WTC11 (cell line): ENCODE measurements at regions not wholly inside any gene's neighbourhood (a gene's known extent, or its start where the extent isn't known, plus 50 kb on each side); places are given as distances from the start of the nearest gene placed in this dataset.

Source experiments
- ATAC-seq: fragments of 200-7000 bp; cut with Tn5 transposase; 2 replicates; pipeline ENCODE4 v1.10.0; 2021; ENCODE audit warnings: mild to moderate bottlenecking, moderate library complexity
- CTCF ChIA-PET: fragments of 300-600 bp; sonication (Branson Sonifier 250); formaldehyde crosslinking; loops from one replicate; lab custom pipeline; 2021; ENCODE audit warnings: antibody characterized with exemption; lab: Charles Lee
- POLR2A ChIA-PET: fragments of 350-600 bp; sonication (Branson Sonifier 250); formaldehyde crosslinking; loops from one replicate; lab custom pipeline; 2021; ENCODE audit warnings: antibody characterized with exemption; lab: Charles Lee
- DNase-seq: peaks from one replicate; pipeline ENCODE4 v3.0.0; 2021; ENCODE audit warnings: low spot score
- H3K27ac Mint-ChIP-seq: 2 replicates; pipeline ENCODE4 v1.8.0; 2021; ENCODE audit warnings: mixed read lengths
- H3K27me3 Mint-ChIP-seq: 2 replicates; pipeline ENCODE4 v1.8.0; 2021; ENCODE audit warnings: low read depth, mild to moderate bottlenecking, moderate library complexity, mixed read lengths
- H3K36me3 Mint-ChIP-seq: 2 replicates; pipeline ENCODE4 v1.8.0; 2021; ENCODE audit warnings: mixed read lengths
- H3K4me1 Mint-ChIP-seq: 2 replicates; pipeline ENCODE4 v1.8.0; 2022; ENCODE audit warnings: mixed read lengths
- H3K4me3 Mint-ChIP-seq: 2 replicates; pipeline ENCODE4 v1.8.0; 2021; ENCODE audit warnings: mild to moderate bottlenecking, moderate library complexity, mixed read lengths
- H3K9me3 Mint-ChIP-seq: 2 replicates; pipeline ENCODE4 v1.8.0; 2021; ENCODE audit warnings: mixed read lengths
- AFF4 ChIP-seq: sonication (generic); formaldehyde crosslinking; IDR thresholded peaks from 2 replicates; pipeline ENCODE4 v1.8.1; 2023; ENCODE audit warnings: mild to moderate bottlenecking, missing genetic modification reagents, borderline replicate concordance
- ATF2 ChIP-seq: sonication (generic); formaldehyde crosslinking; IDR thresholded peaks from 2 replicates; pipeline ENCODE4 v1.8.1; 2022; ENCODE audit warnings: low read depth, missing genetic modification reagents, borderline replicate concordance
- ATF6 ChIP-seq: sonication (generic); formaldehyde crosslinking; IDR thresholded peaks from 2 replicates; pipeline ENCODE4 v1.8.1; 2023; ENCODE audit warnings: mild to moderate bottlenecking, missing genetic modification reagents
- CTCF ChIP-seq: fragments of 200-600 bp; IDR thresholded peaks from 2 replicates; pipeline ENCODE4 v1.8.0; 2022; ENCODE audit warnings: antibody characterized with exemption
- ELF4 ChIP-seq: sonication (generic); formaldehyde crosslinking; IDR thresholded peaks from 2 replicates; pipeline ENCODE4 v1.8.1; 2022; ENCODE audit warnings: low read depth, mild to moderate bottlenecking, moderate library complexity, missing genetic modification reagents
- ERG ChIP-seq: fragments of 250-450 bp; sonication (Bioruptor Pico); IDR thresholded peaks from 2 replicates; pipeline ENCODE4 v1.8.0; 2021; ENCODE audit warnings: mild to moderate bottlenecking
- ESRRA ChIP-seq: sonication (generic); formaldehyde crosslinking; IDR thresholded peaks from 2 replicates; pipeline ENCODE4 v1.8.1; 2022; ENCODE audit warnings: mild to moderate bottlenecking, missing genetic modification reagents, borderline replicate concordance
- FOXJ3 ChIP-seq: sonication (generic); formaldehyde crosslinking; IDR thresholded peaks from 2 replicates; pipeline ENCODE4 v1.9.0; 2021; ENCODE audit warnings: missing genetic modification reagents, mild to moderate bottlenecking, borderline replicate concordance
- GTF2I ChIP-seq: fragments of 250-450 bp; sonication (Bioruptor Pico); conservative IDR thresholded peaks from 2 replicates; pipeline ENCODE4 v1.4.0; 2021; ENCODE audit warnings: mild to moderate bottlenecking
- NFE2L1 ChIP-seq: sonication (generic); formaldehyde crosslinking; IDR thresholded peaks from 2 replicates; pipeline ENCODE4 v1.8.1; 2023; ENCODE audit warnings: missing genetic modification reagents
- NFYB ChIP-seq: sonication (generic); formaldehyde crosslinking; conservative IDR thresholded peaks from 2 replicates; pipeline ENCODE4 v1.8.0; 2022; ENCODE audit warnings: low read depth, missing genetic modification reagents
- NR2C2 ChIP-seq: sonication (generic); formaldehyde crosslinking; IDR thresholded peaks from 2 replicates; pipeline ENCODE4 v1.8.0; 2022; ENCODE audit warnings: mild to moderate bottlenecking, missing genetic modification reagents
- RORB ChIP-seq: fragments of 250-450 bp; sonication (Bioruptor Pico); IDR thresholded peaks from 2 replicates; pipeline ENCODE4 v1.9.0; 2021; ENCODE audit warnings: mild to moderate bottlenecking
- USF1 ChIP-seq: sonication (generic); formaldehyde crosslinking; IDR thresholded peaks from 2 replicates; pipeline ENCODE4 v1.8.0; 2022; ENCODE audit warnings: mild to moderate bottlenecking, missing genetic modification reagents
- ZMAT4 ChIP-seq: fragments of 250-450 bp; sonication (Bioruptor Pico); IDR thresholded peaks from 2 replicates; pipeline ENCODE4 v1.9.0; 2021; ENCODE audit warnings: mild to moderate bottlenecking
- ZNF138 ChIP-seq: sonication (generic); formaldehyde crosslinking; conservative IDR thresholded peaks from 2 replicates; pipeline ENCODE4 v1.8.1; 2022; ENCODE audit warnings: mild to moderate bottlenecking, moderate library complexity, missing genetic modification reagents
- ZNF425 ChIP-seq: fragments of 250-450 bp; sonication (Bioruptor Pico); conservative IDR thresholded peaks from 2 replicates; pipeline ENCODE4 v1.9.0; 2021; ENCODE audit warnings: mild to moderate bottlenecking

- TF ChIP-seq CTCF (no peak), ATF6 (CRISPR knock-in tag) (no peak)
Measured at GRCh38 chr22:47288680-47289079, 526.2 kb downstream of the TBC1D22A start (continued).

GRCh38 chr22:47287516-47287915 lies 525.1 kb downstream of the TBC1D22A start:
- POLR2A ChIA-PET = no interaction called here
- TF ChIP-seq ERG (no peak), NFYB (CRISPR knock-in tag) (no peak), FOXJ3 (CRISPR knock-in tag) (no peak), ATF6 (CRISPR knock-in tag) (no peak), GTF2I (CRISPR knock-in tag) (no peak), AFF4 (no peak)
- Mint-ChIP-seq H3K9me3 (peaks cover 19% of the 10 kb centered on the region), H3K27me3 (no peaks in the 10 kb centered on the region; the same call in 1 of the 2 replicates), H3K27ac (no peak overlapping the region), H3K4me3 (no peak overlapping the region), H3K36me3 (peaks cover 4% of the 10 kb centered on the region), H3K4me1 (no peaks in the 10 kb centered on the region)
- ATAC-seq (no peak), DNase-seq (no peak)
- CTCF ChIA-PET = no interaction called here

GRCh38 chr22:47286590-47286989 lies 524.1 kb downstream of the TBC1D22A start:
- H3K36me3 Mint-ChIP-seq = peaks cover 4% of the 10 kb centered on the region
- POLR2A ChIA-PET = no interaction called here
- TF ChIP-seq ELF4 = no peak
- no peak for TF ChIP-seq RORB (CRISPR knock-in tag)
- no peak for TF ChIP-seq ZMAT4 (CRISPR knock-in tag)
- TF ChIP-seq USF1 = no peak
- TF ChIP-seq NFYB (CRISPR knock-in tag) = no peak
- TF ChIP-seq ZNF425 (CRISPR knock-in tag) = no peak
- no peak for TF ChIP-seq GTF2I (CRISPR knock-in tag)
- no peak for TF ChIP-seq ESRRA (CRISPR knock-in tag)
- no peak for TF ChIP-seq NFE2L1 (CRISPR knock-in tag)
- no peak for TF ChIP-seq NR2C2 (CRISPR knock-in tag)
- no peak for TF ChIP-seq ZNF138
- no peak for TF ChIP-seq ATF2 (CRISPR knock-in tag)

More at GRCh38 chr22:47286590-47286989, 524.1 kb downstream of the TBC1D22A start:
- DNase-seq = no peak
- no peak overlapping the region for H3K4me3 Mint-ChIP-seq
- ATAC-seq = no peak
- H3K4me1 Mint-ChIP-seq = no peaks in the 10 kb centered on the region
- CTCF ChIA-PET = no interaction called here
- H3K27me3 Mint-ChIP-seq = no peaks in the 10 kb centered on the region; the same call in 1 of the 2 replicates
- H3K27ac Mint-ChIP-seq = no peak overlapping the region
- peaks cover 19% of the 10 kb centered on the region for H3K9me3 Mint-ChIP-seq
